ENCODE measurements at regions not wholly inside any gene's neighbourhood (a gene's known extent, or its start where the extent isn't known, plus 50 kb on each side); places are given as distances from the start of the nearest gene placed in this dataset.

DNA sequence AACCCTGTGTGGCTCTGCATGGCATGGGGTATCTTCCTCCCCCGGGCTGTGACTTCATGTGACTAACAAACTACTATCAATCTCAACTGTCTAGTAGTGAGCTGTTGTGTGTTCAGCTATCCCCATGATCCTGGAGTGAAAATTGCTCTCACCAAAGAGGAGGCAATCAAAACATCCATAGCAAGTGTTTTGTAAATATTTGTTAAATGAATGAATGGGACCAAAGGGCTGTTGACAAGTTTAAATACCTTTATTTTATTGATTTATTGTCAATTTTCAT lies 138.1 kb upstream of the CPM start:
- Mint-ChIP-seq H3K4me1 (ENCODE audit: low read depth) (peaks cover 8% of the 10 kb centered on the region), H3K4me3 (ENCODE audit: low read depth) (no peak overlapping the region), H3K27me3 (no peaks in the 10 kb centered on the region), H3K36me3 (ENCODE audit: insufficient read depth) (no peaks in the 10 kb centered on the region), H3K9me3 (ENCODE audit: low read depth) (no peaks in the 10 kb centered on the region), H3K27ac (no peak overlapping the region)
- TF ChIP-seq, protein P1, sequence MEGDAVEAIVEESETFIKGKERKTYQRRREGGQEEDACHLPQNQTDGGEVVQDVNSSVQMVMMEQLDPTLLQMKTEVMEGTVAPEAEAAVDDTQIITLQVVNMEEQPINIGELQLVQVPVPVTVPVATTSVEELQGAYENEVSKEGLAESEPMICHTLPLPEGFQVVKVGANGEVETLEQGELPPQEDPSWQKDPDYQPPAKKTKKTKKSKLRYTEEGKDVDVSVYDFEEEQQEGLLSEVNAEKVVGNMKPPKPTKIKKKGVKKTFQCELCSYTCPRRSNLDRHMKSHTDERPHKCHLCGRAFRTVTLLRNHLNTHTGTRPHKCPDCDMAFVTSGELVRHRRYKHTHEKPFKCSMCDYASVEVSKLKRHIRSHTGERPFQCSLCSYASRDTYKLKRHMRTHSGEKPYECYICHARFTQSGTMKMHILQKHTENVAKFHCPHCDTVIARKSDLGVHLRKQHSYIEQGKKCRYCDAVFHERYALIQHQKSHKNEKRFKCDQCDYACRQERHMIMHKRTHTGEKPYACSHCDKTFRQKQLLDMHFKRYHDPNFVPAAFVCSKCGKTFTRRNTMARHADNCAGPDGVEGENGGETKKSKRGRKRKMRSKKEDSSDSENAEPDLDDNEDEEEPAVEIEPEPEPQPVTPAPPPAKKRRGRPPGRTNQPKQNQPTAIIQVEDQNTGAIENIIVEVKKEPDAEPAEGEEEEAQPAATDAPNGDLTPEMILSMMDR (IDR thresholded peaks at IDR 0.05; ENCODE audit: unreplicated experiment), result no peak
- DNase-seq (ENCODE audit: low spot score, unreplicated experiment), result no peak

DNA sequence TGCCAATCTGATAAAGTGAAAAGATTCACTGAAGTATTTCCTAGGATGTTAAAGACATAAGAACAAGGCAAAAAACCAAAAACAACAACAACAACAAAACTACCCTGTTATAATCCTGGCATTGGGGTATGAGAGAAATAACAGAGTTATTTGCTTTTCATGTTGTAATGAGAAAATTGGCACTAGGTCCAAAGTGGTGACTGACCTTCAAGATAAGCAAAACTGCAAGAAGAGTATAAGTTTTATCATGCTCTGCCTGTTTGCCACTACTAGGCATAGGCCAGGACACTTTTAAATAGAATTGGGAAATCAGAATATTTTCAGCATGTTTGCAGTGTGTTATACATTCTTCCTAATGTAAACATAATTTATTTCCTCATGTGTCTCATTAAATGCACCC lies 140.1 kb upstream of the CPM start:
- peaks cover 8% of the 10 kb centered on the region for H3K4me1 Mint-ChIP-seq (ENCODE audit: low read depth)
- H3K27me3 Mint-ChIP-seq, result no peaks in the 10 kb centered on the region
- no peak for DNase-seq (ENCODE audit: low spot score, unreplicated experiment)
- no peaks in the 10 kb centered on the region for H3K36me3 Mint-ChIP-seq (ENCODE audit: insufficient read depth)
- peaks cover 2% of the 10 kb centered on the region for H3K9me3 Mint-ChIP-seq (ENCODE audit: low read depth)
- no peak overlapping the region for H3K27ac Mint-ChIP-seq
- H3K4me3 Mint-ChIP-seq (ENCODE audit: low read depth), result no peak overlapping the region
- TF ChIP-seq, protein P1 (IDR thresholded peaks at IDR 0.05; ENCODE audit: unreplicated experiment), result no peak

DNA sequence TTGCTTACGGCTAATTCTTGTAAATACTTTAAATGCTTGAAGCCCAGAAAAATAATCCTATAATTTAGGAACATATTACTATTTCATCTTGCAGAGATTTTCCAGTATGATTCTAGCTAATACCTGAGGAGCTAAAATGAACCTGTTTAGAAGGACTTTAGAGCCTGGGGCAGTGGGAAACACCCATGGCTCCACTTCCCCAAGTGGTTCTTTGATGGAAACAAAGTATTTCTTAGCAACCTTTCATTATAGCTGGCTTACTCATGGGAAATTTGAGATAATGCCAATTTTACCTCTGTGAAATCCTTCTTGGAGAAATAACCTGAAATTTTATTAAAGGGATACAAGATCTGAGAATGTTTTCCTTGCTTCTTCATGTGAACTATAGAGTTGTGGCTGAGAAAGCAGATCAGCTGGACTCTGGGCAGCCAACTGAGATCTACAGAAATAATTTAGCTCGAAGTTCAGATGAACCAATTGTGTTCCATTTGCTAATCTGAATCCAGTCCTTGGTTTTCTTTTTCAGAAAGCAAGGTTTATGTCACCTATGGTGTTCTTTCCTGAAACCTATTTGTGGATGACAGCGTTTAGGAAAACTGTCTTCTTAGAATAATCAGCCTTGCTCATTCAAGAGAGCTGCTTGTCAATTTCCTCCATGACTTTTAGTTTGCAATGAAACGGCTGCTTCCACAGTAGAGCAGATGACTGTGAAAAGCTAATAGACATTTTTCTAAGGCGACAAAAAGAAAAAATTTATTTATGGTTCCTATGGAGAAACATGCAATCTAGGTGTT lies 141.8 kb upstream of the CPM start:
- Mint-ChIP-seq H3K4me3 (ENCODE audit: low read depth) (no peak overlapping the region), H3K4me1 (ENCODE audit: low read depth) (peaks cover 4% of the 10 kb centered on the region), H3K27ac (no peak overlapping the region), H3K9me3 (ENCODE audit: low read depth) (peaks cover 2% of the 10 kb centered on the region), H3K36me3 (ENCODE audit: insufficient read depth) (no peaks in the 10 kb centered on the region), H3K27me3 (no peaks in the 10 kb centered on the region)
- TF ChIP-seq, protein P1 (IDR thresholded peaks at IDR 0.05; ENCODE audit: unreplicated experiment), result no peak
- DNase-seq (ENCODE audit: low spot score, unreplicated experiment), result no peak

DNA sequence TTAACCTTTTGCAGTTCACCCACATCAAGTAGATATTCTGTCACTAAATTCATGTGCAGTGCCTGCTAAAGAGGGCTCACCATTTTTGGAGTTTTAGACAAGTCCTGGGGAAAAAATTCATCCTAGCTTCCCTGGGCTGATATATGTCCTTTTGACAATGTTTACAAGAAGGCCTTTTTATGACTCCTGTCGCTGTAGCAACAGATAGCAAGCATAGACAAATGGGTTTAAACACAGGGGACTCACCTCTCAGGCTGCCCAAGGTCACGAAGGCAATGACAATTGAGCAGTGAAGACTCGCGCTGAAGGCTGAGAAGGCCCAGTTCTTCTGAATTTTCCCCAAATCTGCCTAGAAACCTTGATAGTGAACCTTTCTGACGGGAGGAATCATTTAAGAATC lies 150.7 kb upstream of the CPM start:
- Mint-ChIP-seq H3K4me3 (ENCODE audit: low read depth) (no peak overlapping the region), H3K36me3 (ENCODE audit: insufficient read depth) (no peaks in the 10 kb centered on the region)

DNA sequence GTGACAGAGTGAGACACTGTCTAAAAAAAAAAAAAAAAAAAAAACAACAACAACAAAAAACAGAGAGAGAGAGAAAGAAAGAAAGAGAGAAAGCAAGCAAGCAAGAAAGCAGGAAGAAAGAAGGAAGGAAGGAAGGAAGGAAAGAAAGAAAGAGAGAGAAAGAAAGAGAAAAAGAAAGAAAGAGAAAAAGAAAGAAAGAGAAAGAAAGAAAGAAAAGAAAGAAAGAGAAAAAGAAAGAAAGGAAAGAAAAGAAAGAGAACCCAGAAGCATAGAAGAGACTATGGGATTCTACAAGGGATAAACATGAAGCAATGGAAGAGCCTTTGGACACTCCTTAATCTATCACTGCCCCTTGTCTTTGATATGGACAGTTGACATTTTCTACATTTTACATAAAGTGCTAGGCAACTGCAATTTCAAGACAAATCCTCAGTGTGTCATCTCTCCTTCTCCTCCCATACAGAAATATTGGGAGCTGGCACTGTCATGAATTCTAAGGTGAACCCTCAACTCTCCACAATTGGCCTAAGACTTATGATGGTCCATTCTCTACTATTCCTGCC lies 151.9 kb upstream of the CPM start:
- Mint-ChIP-seq H3K27me3 (no peaks in the 10 kb centered on the region), H3K27ac (no peak overlapping the region), H3K4me3 (ENCODE audit: low read depth) (no peak overlapping the region), H3K36me3 (ENCODE audit: insufficient read depth) (no peaks in the 10 kb centered on the region), H3K9me3 (ENCODE audit: low read depth) (no peaks in the 10 kb centered on the region), H3K4me1 (ENCODE audit: low read depth) (peaks cover 9% of the 10 kb centered on the region)
- TF ChIP-seq, protein P1 (IDR thresholded peaks at IDR 0.05; ENCODE audit: unreplicated experiment), result no peak
- DNase-seq (ENCODE audit: low spot score, unreplicated experiment), result no peak

More for the DNA sequence above, 150.7 kb upstream of the CPM start:
- Mint-ChIP-seq H3K9me3 (ENCODE audit: low read depth) (no peaks in the 10 kb centered on the region), H3K27me3 (no peaks in the 10 kb centered on the region), H3K27ac (no peak overlapping the region), H3K4me1 (ENCODE audit: low read depth) (peaks cover 9% of the 10 kb centered on the region)
- TF ChIP-seq, protein P1 (IDR thresholded peaks at IDR 0.05; ENCODE audit: unreplicated experiment), result no peak
- DNase-seq (ENCODE audit: low spot score, unreplicated experiment), result no peak
